Endothelial cell of umbilical vein (primary cell): ENCODE measurements at regions not wholly inside any gene's neighbourhood (a gene's known extent, or its start where the extent isn't known, plus 50 kb on each side); places are given as distances from the start of the nearest gene placed in this dataset.

Experiments
- BruUV-seq: library from RNA; stranded (reverse); fragments of 400-500 nt; replicated peaks from 2 replicates; lab custom pipeline; 2021; lab: Mats Ljungman, UMichigan
- CTCF ChIA-PET: fragments of 300-600, 350-600 bp; sonication (Branson Sonifier 250); formaldehyde crosslinking; loops from one replicate; lab custom pipeline; 2021; ENCODE audit warnings: antibody characterized with exemption, inconsistent platforms; lab: Charles Lee
- POLR2A ChIA-PET: fragments of 300-600, 350-600 bp; sonication (Branson Sonifier 250); formaldehyde crosslinking; loops from one replicate; lab custom pipeline; 2021; ENCODE audit warnings: antibody characterized with exemption, inconsistent platforms; lab: Charles Lee
- DNase-seq: peaks from one replicate; pipeline ENCODE4 v3.0.0-alpha.2; 2011; ENCODE audit warnings: low read depth, low spot score
- FAIRE-seq: peaks from 2 replicates; lab custom pipeline; 2011; peaks lifted over from hg19 to GRCh38; lab: Jason Lieb, UNC
- H2AFZ ChIP-seq: 2 replicates; pipeline ENCODE4 v1.6.0; 2012; ENCODE audit warnings: low read depth, low read length, control low read depth, inconsistent platforms
- H3K27ac ChIP-seq: 2 replicates; pipeline ENCODE4 v1.5.1; 2011; ENCODE audit warnings: low read depth, mild to moderate bottlenecking, control low read depth, low read length, moderate library complexity; ENCODE audit not compliant: insufficient read depth
- H3K27me3 ChIP-seq, 2 experiments: 2 replicates each; pipeline versions ENCODE4 v1.6.0 to v1.6.1; 2011; ENCODE audit warnings: low read length in 2 of 2, mixed read lengths in 1 of 2; ENCODE audit not compliant: control insufficient read depth in 2 of 2, insufficient read depth in 2 of 2
- H3K36me3 ChIP-seq, 2 experiments: 2 replicates in 1 of 2; 3 replicates in 1 of 2; pipeline ENCODE4 v1.5.1; 2011; ENCODE audit warnings: low read length in 2 of 2, mild to moderate bottlenecking in 1 of 2, moderate library complexity in 1 of 2; ENCODE audit not compliant: control insufficient read depth in 2 of 2, insufficient read depth in 2 of 2; ENCODE audit errors: extremely low read depth in 1 of 2
- H3K4me1 ChIP-seq: 3 replicates; pipeline ENCODE4 v1.5.1; 2011; ENCODE audit warnings: mild to moderate bottlenecking, low read length; ENCODE audit not compliant: control insufficient read depth, insufficient read depth; ENCODE audit errors: extremely low read depth
- H3K4me2 ChIP-seq: 2 replicates; pipeline ENCODE4 v1.6.1; 2011; ENCODE audit warnings: low read length, control low read depth, mixed read lengths; ENCODE audit not compliant: insufficient read depth
- H3K4me3 ChIP-seq, 3 experiments: fragments of 200-600 bp in 1 of 3; sonication (generic), shearing (Covaris generic) in 1 of 3; replicated peaks in 1 of 3; 2 replicates each; pipeline ENCODE4 v1.5.1; 2011 to 2016; ENCODE audit warnings: control low read depth in 3 of 3, low read length in 3 of 3, mild to moderate bottlenecking in 2 of 3, inconsistent platforms in 1 of 3, low read depth in 1 of 3, moderate library complexity in 1 of 3; ENCODE audit not compliant: insufficient read depth in 1 of 3
- H3K79me2 ChIP-seq: 2 replicates; pipeline ENCODE4 v1.6.0; 2012; ENCODE audit warnings: low read length, inconsistent platforms; ENCODE audit not compliant: control insufficient read depth, insufficient read depth
- H3K9ac ChIP-seq: replicated peaks from 2 replicates; pipeline ENCODE3; 2011; ENCODE audit warnings: low read length, control low read depth; ENCODE audit not compliant: insufficient read depth; ENCODE audit errors: extremely low read depth
- H3K9me1 ChIP-seq: replicated peaks from 3 replicates; pipeline ENCODE4 v1.6.0; 2011; ENCODE audit warnings: mild to moderate bottlenecking, low read length; ENCODE audit not compliant: control insufficient read depth, insufficient read depth; ENCODE audit errors: extremely low read depth
- H3K9me3 ChIP-seq: replicated peaks from 2 replicates; pipeline ENCODE4 v1.5.1; 2012; ENCODE audit warnings: low read length, inconsistent platforms; ENCODE audit not compliant: control insufficient read depth, insufficient read depth
- H4K20me1 ChIP-seq: replicated peaks from 2 replicates; pipeline ENCODE3; 2011; ENCODE audit warnings: mild to moderate bottlenecking, low read length; ENCODE audit not compliant: control insufficient read depth, insufficient read depth; ENCODE audit errors: extremely low read depth
- CTCF ChIP-seq, 2 donors: IDR thresholded peaks; 1 replicate in 1 of 2; 2 replicates in 1 of 2; pipeline ENCODE4 v1.5.1; 2011; ENCODE audit warnings: low read length in 2 of 2, mild to moderate bottlenecking in 2 of 2, moderate library complexity in 2 of 2, control low read depth in 1 of 2, inconsistent platforms in 1 of 2, low read depth in 1 of 2; ENCODE audit not compliant: insufficient read depth in 1 of 2; ENCODE audit errors: extremely low read depth in 1 of 2
- EZH2 ChIP-seq: IDR thresholded peaks from 2 replicates; pipeline ENCODE4 v1.6.1; 2012; ENCODE audit warnings: borderline replicate concordance, low read depth, mild to moderate bottlenecking, moderate library complexity, low read length, inconsistent platforms; ENCODE audit not compliant: severe bottlenecking
- FOS ChIP-seq: IDR thresholded peaks from 2 replicates; pipeline ENCODE4 v1.6.1; 2011; ENCODE audit warnings: mild to moderate bottlenecking, low read length, moderate library complexity, borderline replicate concordance; ENCODE audit not compliant: insufficient read depth
- GATA2 ChIP-seq: IDR thresholded peaks from 2 replicates; pipeline ENCODE4 v1.7.0; 2011; ENCODE audit warnings: low read depth, mild to moderate bottlenecking, moderate library complexity, mixed read lengths, low read length; ENCODE audit not compliant: insufficient read length, insufficient read depth
- JUN ChIP-seq: IDR thresholded peaks from 2 replicates; pipeline ENCODE4 v1.6.1; 2011; ENCODE audit warnings: borderline replicate concordance, low read depth; ENCODE audit not compliant: insufficient read length, insufficient read depth
- MAX ChIP-seq: IDR thresholded peaks from 2 replicates; pipeline ENCODE4 v1.6.1; 2011; ENCODE audit not compliant: insufficient read depth, insufficient read length
- MYC ChIP-seq: IDR thresholded peaks from one replicate; pipeline ENCODE4 v1.6.1; 2011; ENCODE audit warnings: mild to moderate bottlenecking, low read depth, low read length
- POLR2A ChIP-seq: IDR thresholded peaks from 2 replicates; pipeline ENCODE4 v1.6.1; 2012; ENCODE audit warnings: low read depth, mild to moderate bottlenecking, control low read depth, low read length
- POLR2AphosphoS5 ChIP-seq: IDR thresholded peaks from 2 replicates; pipeline ENCODE4 v1.6.1; 2012; ENCODE audit warnings: low read depth, mild to moderate bottlenecking, control low read depth, low read length, moderate library complexity; ENCODE audit not compliant: insufficient read depth
- dilution Hi-C: fragments of 300-500 bp; cut with MboI; formaldehyde crosslinking; loops from one replicate; pipeline ENCODE4 v1.15.0; 2019; ENCODE audit warnings: low sequenced_read_pairs; ENCODE audit not compliant: extremely low pct_ligation_motif_present
- intact Hi-C: fragments of 100-400 bp; cut with micrococcal nuclease; formaldehyde crosslinking; loops from one replicate; pipeline ENCODE4 v1.10.0; 2022

GRCh38 chr12:81815611-81816010, 56.5 kb upstream of the PPFIA2 start:
- TF ChIP-seq MAX (no peak), CTCF (IDR thresholded peaks at IDR 0.05; ENCODE audit: extremely low read depth in 1 of 2, insufficient read depth in 1 of 2, low read depth in 1 of 2, low read length in 2 of 2) (no peak), POLR2A (no peak), MYC (no peak), FOS (no peak), GATA2 (no peak), EZH2 (no peak), JUN (no peak), POLR2AphosphoS5 (no peak)
- Histone ChIP-seq H3K4me3 (no peak overlapping the region), H3K27ac (no peak overlapping the region), H3K79me2 (no peaks in the 10 kb centered on the region), H2AFZ (no peak overlapping the region), H4K20me1 (no peaks in the 10 kb centered on the region), H3K36me3 (no peaks in the 10 kb centered on the region), H3K9me1 (no peaks in the 10 kb centered on the region), H3K27me3 (no peaks in the 10 kb centered on the region), H3K4me1 (no peaks in the 10 kb centered on the region), H3K9me3 (no peaks in the 10 kb centered on the region), H3K9ac (no peak overlapping the region), H3K4me2 (no peak overlapping the region)
- no TSS peak for BruUV-seq
- DNase-seq = no peak
- POLR2A ChIA-PET = no interaction called here
- dilution Hi-C loops (no loop called here), intact Hi-C loops (no loop called here)
- CTCF ChIA-PET = no interaction called here
- FAIRE-seq = no peak
